Activated CD4-positive, alpha-beta memory T cell treated with anti-CD3 and anti-CD28 coated beads for 36 hours (primary cell): ENCODE measurements at regions not wholly inside any gene's neighbourhood (a gene's known extent, or its start where the extent isn't known, plus 50 kb on each side); places are given as distances from the start of the nearest gene placed in this dataset.

Source experiments
- CTCF ChIA-PET: fragments of 350-600 bp; sonication (Branson Sonifier 250); formaldehyde crosslinking; loops from one replicate; lab custom pipeline; 2021; ENCODE audit warnings: antibody characterized with exemption, inconsistent platforms; lab: Charles Lee
- POLR2A ChIA-PET: fragments of 350-600 bp; sonication (Branson Sonifier 250); formaldehyde crosslinking; loops from one replicate; lab custom pipeline; 2021; ENCODE audit warnings: antibody characterized with exemption; lab: Charles Lee
- DNase-seq: peaks from one replicate; pipeline ENCODE4 v3.0.0-alpha.2; 2020
- H3K27ac Mint-ChIP-seq: one replicate; pipeline ENCODE4 v1.8.0; 2021; ENCODE audit warnings: mixed read lengths
- H3K27me3 Mint-ChIP-seq: one replicate; pipeline ENCODE4 v1.8.0; 2021; ENCODE audit warnings: mixed read lengths
- H3K36me3 Mint-ChIP-seq: one replicate; pipeline ENCODE4 v1.8.0; 2021; ENCODE audit warnings: mixed read lengths
- H3K4me1 Mint-ChIP-seq: one replicate; pipeline ENCODE4 v1.8.0; 2021; ENCODE audit warnings: low read depth, mixed read lengths
- H3K4me3 Mint-ChIP-seq: one replicate; pipeline ENCODE4 v1.8.0; 2021; ENCODE audit warnings: mild to moderate bottlenecking, mixed read lengths
- H3K9me3 Mint-ChIP-seq: one replicate; pipeline ENCODE4 v1.8.0; 2021; ENCODE audit warnings: mixed read lengths
- intact Hi-C: fragments of 100-400 bp; cut with micrococcal nuclease; formaldehyde crosslinking; loops from one replicate; pipeline ENCODE4 v1.15.1; 2023

- no peaks in the 10 kb centered on the region for H3K36me3 Mint-ChIP-seq
- POLR2A ChIA-PET = no interaction called here
- no peak overlapping the region for H3K27ac Mint-ChIP-seq
- H3K4me1 Mint-ChIP-seq = no peaks in the 10 kb centered on the region
- no peak for DNase-seq
- H3K9me3 Mint-ChIP-seq = no peaks in the 10 kb centered on the region
- CTCF ChIA-PET = no interaction called here
- no peaks in the 10 kb centered on the region for H3K27me3 Mint-ChIP-seq
- intact Hi-C loops = no loop called here
- no peak overlapping the region for H3K4me3 Mint-ChIP-seq
Measured at GRCh38 chr1:216905137-216905536, 181.9 kb upstream of the ESRRG start.

GRCh38 chr1:216904471-216904870 lies 181.2 kb upstream of the ESRRG start:
- H3K27me3 Mint-ChIP-seq = no peaks in the 10 kb centered on the region
- H3K27ac Mint-ChIP-seq = no peak overlapping the region

GRCh38 chr1:216903382-216903740 lies 180.1 kb upstream of the ESRRG start:
- H3K4me3 Mint-ChIP-seq = no peak overlapping the region

More at GRCh38 chr1:216904471-216904870, 181.2 kb upstream of the ESRRG start:
- Mint-ChIP-seq H3K4me1 (no peaks in the 10 kb centered on the region), H3K4me3 (no peak overlapping the region), H3K9me3 (no peaks in the 10 kb centered on the region), H3K36me3 (no peaks in the 10 kb centered on the region)
- ChIA-PET POLR2A (no interaction called here), CTCF (no interaction called here)
- intact Hi-C loops = no loop called here
- no peak for DNase-seq

GRCh38 chr1:216902669-216903381 lies 179.6 kb upstream of the ESRRG start:
- Mint-ChIP-seq H3K27ac (no peak overlapping the region), H3K4me3 (no peak overlapping the region), H3K9me3 (no peaks in the 10 kb centered on the region), H3K27me3 (no peaks in the 10 kb centered on the region), H3K4me1 (no peaks in the 10 kb centered on the region), H3K36me3 (no peaks in the 10 kb centered on the region)
- DNase-seq = no peak
- POLR2A ChIA-PET = no interaction called here
- intact Hi-C loops = no loop called here
- CTCF ChIA-PET = no interaction called here

More at GRCh38 chr1:216903382-216903740, 180.1 kb upstream of the ESRRG start:
- Mint-ChIP-seq H3K9me3 (no peaks in the 10 kb centered on the region), H3K36me3 (no peaks in the 10 kb centered on the region), H3K27me3 (no peaks in the 10 kb centered on the region), H3K27ac (no peak overlapping the region), H3K4me1 (no peaks in the 10 kb centered on the region)
- intact Hi-C loops = no loop called here
- ChIA-PET CTCF (no interaction called here), POLR2A (no interaction called here)
- no peak for DNase-seq

- CTCF ChIA-PET = no interaction called here
- H3K4me1 Mint-ChIP-seq = no peaks in the 10 kb centered on the region
- DNase-seq = no peak
- intact Hi-C loops = no loop called here
- POLR2A ChIA-PET = interaction anchor here (0.6 kb wide), 1 partner anchor 174 kb away, joined by 3 read pairs; no protein-coding TSS in a partner anchor
- H3K27me3 Mint-ChIP-seq = no peaks in the 10 kb centered on the region
- H3K36me3 Mint-ChIP-seq = no peaks in the 10 kb centered on the region
- no peak overlapping the region for H3K4me3 Mint-ChIP-seq
- no peak overlapping the region for H3K27ac Mint-ChIP-seq
- H3K9me3 Mint-ChIP-seq = peaks cover 2% of the 10 kb centered on the region
Measured at GRCh38 chr1:216900116-216900620, 176.9 kb upstream of the ESRRG start.

- no peak for DNase-seq
- no peaks in the 10 kb centered on the region for H3K27me3 Mint-ChIP-seq
- peaks cover 2% of the 10 kb centered on the region for H3K9me3 Mint-ChIP-seq
- ChIA-PET POLR2A (no interaction called here), CTCF (no interaction called here)
- no peaks in the 10 kb centered on the region for H3K36me3 Mint-ChIP-seq
- intact Hi-C loops = no loop called here
- no peak overlapping the region for H3K4me3 Mint-ChIP-seq
- H3K27ac Mint-ChIP-seq = no peak overlapping the region
- H3K4me1 Mint-ChIP-seq = no peaks in the 10 kb centered on the region
Measured at GRCh38 chr1:216898801-216899200, 175.6 kb upstream of the ESRRG start.

GRCh38 chr1:216896146-216896545 lies 172.9 kb upstream of the ESRRG start:
- no peaks in the 10 kb centered on the region for H3K27me3 Mint-ChIP-seq
- no peak overlapping the region for H3K27ac Mint-ChIP-seq
- intact Hi-C loops = no loop called here
- peaks cover 2% of the 10 kb centered on the region for H3K9me3 Mint-ChIP-seq
- ChIA-PET POLR2A (no interaction called here), CTCF (no interaction called here)
- no peak overlapping the region for H3K4me3 Mint-ChIP-seq
- no peaks in the 10 kb centered on the region for H3K4me1 Mint-ChIP-seq
- H3K36me3 Mint-ChIP-seq = no peaks in the 10 kb centered on the region
- DNase-seq = no peak

GRCh38 chr1:216894494-216894893 lies 171.3 kb upstream of the ESRRG start:
- CTCF ChIA-PET = no interaction called here
- no peaks in the 10 kb centered on the region for H3K27me3 Mint-ChIP-seq

GRCh38 chr1:216892581-216893160 lies 169.4 kb upstream of the ESRRG start:
- Mint-ChIP-seq H3K4me1 (no peaks in the 10 kb centered on the region), H3K27ac (no peak overlapping the region), H3K4me3 (no peak overlapping the region), H3K27me3 (no peaks in the 10 kb centered on the region), H3K36me3 (no peaks in the 10 kb centered on the region), H3K9me3 (peaks cover 2% of the 10 kb centered on the region)
- no peak for DNase-seq
- POLR2A ChIA-PET = no interaction called here
- intact Hi-C loops = no loop called here
- CTCF ChIA-PET = no interaction called here

More at GRCh38 chr1:216894494-216894893, 171.3 kb upstream of the ESRRG start:
- intact Hi-C loops = no loop called here
- no peak for DNase-seq
- peaks cover 2% of the 10 kb centered on the region for H3K9me3 Mint-ChIP-seq
- H3K36me3 Mint-ChIP-seq = no peaks in the 10 kb centered on the region
- POLR2A ChIA-PET = no interaction called here
- H3K4me3 Mint-ChIP-seq = no peak overlapping the region
- H3K27ac Mint-ChIP-seq = no peak overlapping the region
- H3K4me1 Mint-ChIP-seq = no peaks in the 10 kb centered on the region

GRCh38 chr1:216890871-216891270 lies 167.6 kb upstream of the ESRRG start:
- POLR2A ChIA-PET = no interaction called here
- Mint-ChIP-seq H3K27me3 (no peaks in the 10 kb centered on the region), H3K27ac (no peak overlapping the region), H3K9me3 (no peaks in the 10 kb centered on the region), H3K4me1 (no peaks in the 10 kb centered on the region), H3K4me3 (no peak overlapping the region), H3K36me3 (no peaks in the 10 kb centered on the region)
- CTCF ChIA-PET = no interaction called here
- intact Hi-C loops = no loop called here
- DNase-seq = no peak

- no peak overlapping the region for H3K4me3 Mint-ChIP-seq
- intact Hi-C loops = no loop called here
- no peak overlapping the region for H3K27ac Mint-ChIP-seq
- no peaks in the 10 kb centered on the region for H3K4me1 Mint-ChIP-seq
- no peaks in the 10 kb centered on the region for H3K36me3 Mint-ChIP-seq
- H3K27me3 Mint-ChIP-seq = no peaks in the 10 kb centered on the region
- DNase-seq = no peak
- CTCF ChIA-PET = no interaction called here
- POLR2A ChIA-PET = no interaction called here
- H3K9me3 Mint-ChIP-seq = no peaks in the 10 kb centered on the region
Measured at GRCh38 chr1:216888731-216889130, 165.5 kb upstream of the ESRRG start.

GRCh38 chr1:216887032-216887431 lies 163.8 kb upstream of the ESRRG start:
- no peaks in the 10 kb centered on the region for H3K4me1 Mint-ChIP-seq
- H3K9me3 Mint-ChIP-seq = no peaks in the 10 kb centered on the region
- no peak overlapping the region for H3K27ac Mint-ChIP-seq
- no peaks in the 10 kb centered on the region for H3K27me3 Mint-ChIP-seq
- ChIA-PET CTCF (no interaction called here), POLR2A (no interaction called here)
- no peak overlapping the region for H3K4me3 Mint-ChIP-seq
- intact Hi-C loops = no loop called here
- H3K36me3 Mint-ChIP-seq = no peaks in the 10 kb centered on the region
- DNase-seq = no peak
